Hematopoietic multipotent progenitor cell treated with erythropoietin and hydrocortisone succinate and interleukin-3 and kit ligand, for 15 days (in vitro differentiated cells): ENCODE measurements at regions not wholly inside any gene's neighbourhood (a gene's known extent, or its start where the extent isn't known, plus 50 kb on each side); places are given as distances from the start of the nearest gene placed in this dataset.

Experiments
- DNase-seq: peaks from one replicate; pipeline ENCODE4 v3.0.0-alpha.2; 2015; ENCODE audit warnings: low spot score

DNA sequence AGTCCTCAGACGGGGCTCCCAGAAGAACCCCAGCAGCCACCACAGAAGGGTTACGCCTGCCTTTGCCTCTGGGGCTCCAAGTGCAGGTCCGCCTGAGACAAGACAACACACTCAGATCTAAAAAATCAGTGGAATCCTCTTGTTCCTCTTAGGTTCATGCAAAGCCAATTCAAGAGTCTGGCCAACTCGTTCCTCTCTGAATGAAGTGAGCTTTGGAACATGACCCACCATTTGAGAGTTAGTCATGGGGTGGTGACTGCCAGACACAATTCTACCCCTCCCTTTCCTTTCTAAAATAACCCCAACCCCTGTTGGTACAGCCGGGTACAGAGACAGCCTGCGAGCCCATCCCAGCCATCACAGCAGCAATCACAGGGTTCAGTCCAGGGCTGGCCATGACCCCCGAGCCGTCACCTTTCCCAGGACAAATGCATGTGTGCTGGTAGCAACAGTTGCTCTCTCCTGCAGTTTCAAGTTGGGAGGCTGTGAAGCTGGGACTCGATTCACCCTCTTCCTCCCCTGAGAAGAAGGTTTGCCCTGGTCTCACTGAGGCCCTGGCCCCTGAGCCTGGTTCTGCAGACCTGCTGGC, 183.1 kb upstream of the SH3BP4 start:
- DNase-seq = no peak

DNA sequence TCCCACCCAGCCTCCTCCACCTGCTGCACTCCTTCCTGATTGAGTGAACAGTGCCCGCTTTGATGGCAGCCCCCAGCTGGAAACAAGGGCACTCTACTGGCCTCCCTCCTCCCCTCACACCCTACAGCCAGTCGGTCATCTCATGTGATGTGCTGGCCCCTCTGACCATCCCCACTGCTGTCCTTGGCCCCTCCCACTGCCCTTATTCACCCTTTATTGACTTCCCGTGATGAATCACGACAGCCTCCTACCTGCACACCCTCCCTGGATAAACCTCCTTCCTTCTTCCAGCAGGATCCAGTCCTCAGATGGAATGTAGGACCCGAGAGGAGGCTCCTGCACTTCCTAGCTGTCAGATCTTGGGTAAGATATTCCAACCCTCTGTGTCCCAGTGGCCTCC, 186.5 kb upstream of the SH3BP4 start:
- DNase-seq = no peak

DNA sequence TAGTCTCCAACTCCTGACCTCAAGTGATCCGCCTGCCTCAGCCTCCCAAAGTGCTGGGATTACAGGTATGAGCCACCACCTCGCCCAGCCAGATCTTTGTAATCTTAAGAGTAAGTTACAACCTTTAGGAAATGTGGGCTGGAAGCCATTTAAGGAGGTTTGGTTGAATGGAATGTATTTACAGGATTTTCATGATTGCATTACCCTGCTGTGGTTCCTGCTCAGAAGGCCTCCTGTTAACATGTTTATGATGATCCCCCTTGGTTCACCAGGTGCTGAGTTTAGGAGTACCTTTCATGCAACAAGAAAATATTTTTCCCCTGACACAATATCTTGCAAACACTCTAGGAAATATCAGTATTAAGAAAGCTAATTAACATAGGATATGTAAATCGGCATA, 187.4 kb upstream of the SH3BP4 start:
- DNase-seq = no peak

DNA sequence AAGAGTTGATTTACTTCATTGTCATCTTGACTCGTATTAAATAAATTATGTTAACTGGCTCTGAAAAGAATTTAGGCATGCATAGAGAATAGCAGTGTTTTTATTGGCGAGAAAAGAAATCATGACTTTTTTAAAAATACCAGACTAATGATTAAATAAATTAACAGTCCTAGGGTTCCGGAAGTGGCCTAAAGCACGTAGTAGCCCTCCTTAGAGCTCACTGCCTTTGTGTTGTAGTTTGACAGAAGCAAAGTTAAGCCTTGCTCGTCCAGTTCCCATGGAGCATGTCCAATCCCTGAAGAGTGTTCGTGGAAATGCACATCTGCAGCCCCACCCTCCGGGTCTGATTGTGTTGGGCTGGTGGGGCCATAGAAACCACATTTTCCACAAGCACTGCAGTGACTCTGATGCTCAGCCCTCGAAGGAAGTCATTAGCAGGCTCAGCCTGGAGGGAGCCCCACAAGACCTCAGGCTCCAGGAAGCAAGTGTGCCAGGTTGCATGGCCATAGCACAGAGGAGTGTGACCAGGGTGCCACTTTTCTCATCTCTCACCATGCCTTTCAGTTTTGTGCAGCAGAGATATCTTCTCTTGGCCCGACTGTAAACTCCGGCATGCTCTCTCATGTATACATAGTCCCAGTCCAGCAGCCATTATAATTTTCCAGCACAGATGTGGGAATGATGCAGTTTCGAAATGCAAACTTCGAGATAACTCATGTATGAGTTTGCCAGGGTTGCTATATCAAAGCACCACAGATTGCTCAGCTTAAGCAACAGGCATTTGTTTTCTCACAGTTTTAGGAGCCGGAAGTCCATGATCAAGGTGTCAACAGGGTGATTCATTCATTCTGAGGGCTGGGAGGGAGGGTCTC, 188.6 kb upstream of the SH3BP4 start:
- no peak for DNase-seq

DNA sequence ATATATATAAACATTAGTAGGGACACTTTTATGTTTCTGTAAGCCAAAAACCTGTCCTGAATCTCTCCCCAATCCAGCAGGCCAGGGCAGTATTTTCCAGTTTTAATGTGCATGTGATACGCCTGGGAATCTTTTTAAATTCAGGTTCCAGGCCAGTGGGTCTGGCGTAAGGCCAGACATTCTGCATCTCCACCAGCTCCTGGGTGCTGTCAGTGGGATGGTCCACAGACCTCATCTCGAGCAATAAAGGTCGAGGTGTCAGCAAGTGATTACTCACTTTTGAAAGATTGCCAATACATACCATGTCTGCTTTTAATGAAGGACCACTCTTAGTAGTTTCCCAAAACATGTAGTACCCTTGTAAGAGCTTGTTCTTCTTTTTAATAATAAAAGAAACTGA, 189.9 kb upstream of the SH3BP4 start:
- DNase-seq = no peak

DNA sequence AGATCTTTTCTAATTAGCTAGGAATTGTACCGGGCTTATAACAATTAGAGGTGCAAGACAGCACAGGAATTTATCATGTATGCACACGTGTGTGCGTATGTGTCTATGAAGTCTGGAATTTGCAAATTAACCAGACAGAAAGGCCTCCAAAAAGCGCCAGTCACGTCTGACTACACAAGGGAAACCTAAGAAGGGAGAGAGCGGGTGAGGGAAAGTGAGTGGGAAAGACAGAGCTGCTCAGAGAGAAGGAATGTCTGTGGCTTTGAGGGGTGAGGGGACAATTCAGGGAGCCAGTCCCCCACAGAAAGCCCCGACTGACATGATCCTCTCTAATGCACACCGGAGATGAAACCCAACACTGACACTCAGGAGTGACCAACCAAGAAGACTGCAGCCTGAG, 197.7 kb upstream of the SH3BP4 start:
- no peak for DNase-seq

DNA sequence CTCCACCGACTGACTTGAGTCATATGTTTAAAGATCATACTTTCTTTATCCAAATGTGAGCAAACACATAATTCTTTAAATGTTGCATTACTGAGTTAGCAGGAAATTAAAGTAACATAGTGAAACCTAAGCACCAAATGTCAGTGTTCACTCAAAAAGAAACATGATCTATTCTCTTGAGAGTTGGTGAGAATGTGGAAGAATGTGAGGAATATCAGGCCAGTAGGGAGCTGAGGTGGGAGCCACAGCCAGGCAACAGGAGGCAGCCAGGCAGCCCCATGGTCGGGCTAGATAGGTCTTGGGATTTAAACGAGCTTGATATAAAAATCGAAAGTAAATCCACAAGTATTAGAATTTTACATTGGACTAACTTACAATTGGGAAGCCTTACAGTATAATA, 198.1 kb upstream of the SH3BP4 start:
- DNase-seq = no peak

DNA sequence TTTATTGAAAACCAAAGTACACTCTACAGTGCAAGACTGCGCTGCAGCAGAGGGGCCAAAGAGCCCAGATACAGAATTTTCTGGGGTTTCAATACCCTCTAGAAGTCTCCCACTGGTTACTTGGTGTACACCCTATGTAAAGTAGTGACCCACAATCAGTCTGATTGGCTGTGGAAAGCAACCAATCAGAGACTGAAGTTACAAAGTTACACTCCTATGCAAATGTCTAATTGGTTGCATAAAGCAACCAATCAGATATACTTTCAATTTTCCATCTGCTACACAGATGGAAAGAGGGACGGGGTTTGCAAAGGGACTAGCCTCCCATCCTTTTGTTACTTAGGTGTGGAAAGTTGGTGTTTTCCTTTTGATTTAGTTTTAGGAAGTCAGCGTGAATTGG, 198.9 kb upstream of the SH3BP4 start:
- no peak for DNase-seq

DNA sequence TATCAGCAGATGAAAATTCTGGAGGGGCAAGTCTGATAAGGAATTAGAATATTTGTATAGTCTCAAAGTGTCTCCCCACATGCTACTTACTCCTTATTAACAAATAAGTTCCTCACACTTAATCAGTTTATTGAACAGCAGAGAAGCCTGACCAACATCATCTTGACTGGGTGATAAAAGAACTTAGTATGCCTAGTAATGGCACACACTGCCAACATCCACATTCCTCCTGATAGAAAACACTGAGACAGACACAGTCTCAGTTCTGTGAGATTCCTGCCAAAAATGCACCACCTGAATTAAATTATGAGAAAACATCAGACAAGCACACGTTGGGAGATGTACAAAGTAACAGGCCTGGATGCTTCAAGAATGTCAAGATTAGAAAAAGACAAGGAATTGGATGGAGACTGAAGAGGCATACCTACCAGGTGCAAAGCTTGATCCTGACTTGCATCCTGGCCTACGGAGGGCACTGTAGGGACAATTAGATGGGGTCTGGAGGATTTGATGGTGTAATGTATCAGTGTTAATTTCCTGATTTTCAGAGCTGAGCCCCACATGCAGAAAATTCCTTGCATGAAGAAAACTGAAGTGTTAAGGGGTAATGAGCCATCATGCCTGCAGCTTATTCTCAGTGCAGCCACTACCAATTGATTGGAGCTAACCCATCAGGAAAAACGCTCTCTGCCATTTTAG, 200.4 kb upstream of the SH3BP4 start:
- no peak for DNase-seq

DNA sequence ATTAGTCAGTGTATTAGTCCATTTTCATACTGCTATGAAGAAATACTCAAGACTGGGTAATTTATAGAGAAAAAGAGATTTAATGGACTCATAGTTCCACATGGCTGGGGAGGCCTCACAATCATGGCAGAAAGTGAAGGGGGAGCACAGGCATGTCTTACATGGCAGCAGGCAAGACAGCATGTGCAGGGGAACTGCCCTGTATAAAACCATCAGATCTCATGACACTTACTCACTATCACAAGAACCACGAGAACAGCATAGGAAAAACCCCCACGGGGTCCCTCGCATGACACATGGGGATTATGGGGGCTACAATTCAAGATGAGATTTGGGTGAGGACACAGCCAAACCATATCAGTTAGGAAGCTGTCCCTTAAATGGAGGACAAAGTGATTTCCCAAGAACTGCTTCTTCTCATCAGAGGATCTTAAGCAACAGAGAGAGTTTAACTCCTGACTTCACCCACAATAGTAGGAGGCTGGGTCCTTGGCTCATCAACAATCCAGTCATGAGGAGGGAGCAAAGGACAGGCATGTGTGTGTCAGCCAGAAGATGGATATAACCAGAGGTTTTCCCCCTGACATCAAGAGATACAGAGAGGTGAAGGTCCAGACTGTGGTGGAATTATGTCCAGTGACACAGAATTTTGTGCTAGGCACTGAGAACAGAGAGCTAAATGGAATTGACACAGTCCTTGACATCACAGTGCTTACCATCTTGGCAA, 203.8 kb upstream of the SH3BP4 start:
- no peak for DNase-seq

DNA sequence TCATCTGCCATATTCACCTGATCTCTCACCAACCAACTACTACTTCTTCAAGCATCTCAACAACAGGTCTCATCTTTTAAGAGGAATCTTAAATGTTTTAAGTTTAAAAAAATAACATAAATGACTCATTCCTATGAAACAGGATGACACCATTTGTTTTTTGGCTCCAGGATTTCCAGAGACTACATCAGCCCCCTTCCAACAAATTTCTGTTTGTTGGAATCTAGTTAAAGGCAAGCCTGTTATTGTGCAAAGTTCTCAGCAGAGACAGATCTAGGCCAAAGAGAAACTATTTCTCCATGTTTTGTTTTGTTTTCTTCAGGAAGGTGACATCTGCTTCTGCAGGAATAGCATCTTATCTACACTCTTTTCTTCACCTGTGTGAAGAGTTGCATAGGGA, 204.8 kb upstream of the SH3BP4 start:
- no peak for DNase-seq

DNA sequence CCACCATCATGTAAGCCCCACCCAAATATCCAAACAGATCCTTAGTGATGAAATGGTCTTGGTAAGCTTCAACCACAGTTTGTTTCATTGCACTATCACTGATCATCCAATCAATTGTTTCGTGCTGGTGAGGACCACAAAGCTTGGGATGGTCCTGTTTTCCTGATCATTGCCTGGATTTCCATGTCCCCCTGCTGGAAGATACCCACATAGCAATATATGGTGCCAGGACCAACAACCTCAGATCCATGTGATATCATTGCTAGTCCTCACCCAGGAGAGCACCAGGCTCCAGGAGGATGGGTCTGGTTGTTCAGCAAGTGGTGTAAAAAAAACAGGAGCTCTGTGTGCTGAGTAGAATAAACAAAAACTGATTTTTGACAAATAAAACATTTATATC, 206.5 kb upstream of the SH3BP4 start:
- DNase-seq = no peak

DNA sequence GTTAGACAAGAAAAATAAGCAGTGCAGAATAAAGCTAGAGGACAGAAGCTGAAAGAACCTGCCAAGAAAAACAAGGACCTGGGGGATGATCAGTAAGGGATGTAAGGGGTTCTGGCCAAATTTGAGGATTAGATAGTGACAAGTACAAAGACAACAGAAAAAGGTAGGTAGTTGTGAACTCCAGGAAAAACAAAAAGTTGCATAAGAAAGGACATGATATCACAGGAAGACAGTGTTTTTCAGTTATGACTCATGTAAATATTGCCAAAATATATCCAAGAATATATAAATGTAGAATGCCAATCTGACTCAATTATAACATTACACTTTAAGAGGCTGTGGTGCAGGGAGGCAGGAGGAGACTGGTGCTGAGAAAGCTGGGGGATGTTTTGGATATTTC, 209.8 kb upstream of the SH3BP4 start:
- DNase-seq = no peak

DNA sequence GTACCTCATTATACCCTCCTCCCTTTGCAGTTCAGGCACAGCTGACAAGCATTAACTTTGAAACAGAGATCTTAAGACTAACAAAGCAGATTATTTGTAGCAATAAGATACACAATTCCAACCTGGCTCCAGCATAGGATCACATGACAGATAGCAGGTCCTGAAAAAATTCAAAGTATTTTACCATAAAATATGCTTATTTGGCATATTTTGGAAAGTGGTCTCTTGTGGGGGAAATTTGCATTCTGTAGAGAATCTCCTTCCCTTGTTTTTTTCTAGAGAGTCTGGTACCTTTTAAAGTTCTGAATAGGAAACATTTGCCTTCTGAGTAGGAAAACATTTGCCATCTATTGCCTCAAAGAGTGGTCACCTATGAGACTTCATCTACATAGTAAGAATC, 212.8 kb upstream of the SH3BP4 start:
- no peak for DNase-seq

DNA sequence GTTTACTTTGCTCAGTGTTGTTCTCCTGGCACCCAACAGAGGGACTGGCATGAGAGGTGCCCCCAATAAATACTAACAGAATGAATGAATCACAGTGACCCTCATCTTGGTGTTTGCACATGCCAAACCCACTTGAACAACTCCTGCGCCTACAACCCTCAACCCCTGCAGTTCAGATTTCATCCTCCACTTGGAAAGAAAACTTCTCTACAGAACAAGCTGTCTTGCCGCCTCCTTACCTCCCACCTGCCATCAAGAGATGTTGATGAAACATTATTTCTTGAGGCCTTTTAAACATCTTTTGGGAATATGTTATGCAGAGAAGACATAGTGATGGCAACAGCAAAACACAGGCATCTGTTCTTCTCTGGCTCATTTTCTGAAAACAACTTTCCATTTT, 216.0 kb upstream of the SH3BP4 start:
- no peak for DNase-seq

DNA sequence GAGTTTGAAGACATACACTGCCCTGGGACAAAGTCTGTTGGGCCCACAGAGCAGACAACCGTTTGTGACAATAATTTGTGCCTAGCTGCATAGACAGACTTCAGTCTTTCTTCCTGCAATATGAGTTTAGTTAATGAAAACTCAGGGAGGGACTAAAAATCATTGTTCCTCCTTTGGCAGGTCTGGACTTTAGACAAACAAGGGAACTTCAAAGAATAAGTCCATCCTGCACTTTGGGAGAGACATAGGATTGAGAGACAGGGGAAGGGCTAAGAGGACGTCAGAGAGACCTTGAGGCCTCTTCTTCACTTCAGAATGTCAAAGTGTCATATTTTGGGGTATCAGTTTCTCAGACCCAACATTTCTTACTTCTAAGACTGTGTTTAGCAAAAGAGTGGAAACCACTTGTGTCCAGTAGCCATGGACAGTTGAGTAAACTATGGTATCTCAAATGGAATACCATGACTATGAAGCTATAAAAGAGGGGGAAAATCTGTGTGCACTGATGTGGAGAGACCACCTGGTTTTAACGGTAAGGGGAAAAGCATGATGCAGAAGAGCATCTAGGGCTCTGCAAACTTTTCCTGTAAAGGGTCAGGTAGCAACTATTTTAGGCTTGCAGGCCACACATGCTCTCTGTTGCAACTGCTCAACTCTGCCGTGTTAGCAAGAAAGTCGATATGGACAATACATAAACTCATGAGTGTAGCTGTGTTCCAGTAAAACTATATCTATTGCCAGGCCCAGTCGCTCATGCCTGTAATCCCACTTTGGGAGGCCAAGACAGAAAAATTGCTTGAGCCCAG, 217.8 kb upstream of the SH3BP4 start:
- DNase-seq = no peak

DNA sequence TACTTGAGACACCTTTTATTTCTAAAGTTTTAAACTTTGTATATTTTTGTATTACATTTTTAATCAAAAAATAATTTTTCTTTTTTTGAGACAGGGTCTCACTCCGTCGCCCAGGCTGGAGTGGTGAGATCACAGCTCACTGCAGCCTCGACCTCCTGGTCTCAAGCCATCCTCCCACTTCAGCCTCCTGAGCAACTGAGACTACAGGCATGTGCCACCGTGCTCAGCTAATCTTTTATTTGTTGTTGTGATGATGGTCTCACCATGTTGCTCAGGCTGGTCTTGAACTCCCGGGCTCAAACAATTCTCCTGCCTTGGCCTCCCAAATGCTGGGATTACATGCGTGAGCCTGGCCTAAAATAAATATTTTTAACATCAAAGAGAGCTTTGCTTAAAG, 218.7 kb upstream of the SH3BP4 start:
- DNase-seq = no peak

DNA sequence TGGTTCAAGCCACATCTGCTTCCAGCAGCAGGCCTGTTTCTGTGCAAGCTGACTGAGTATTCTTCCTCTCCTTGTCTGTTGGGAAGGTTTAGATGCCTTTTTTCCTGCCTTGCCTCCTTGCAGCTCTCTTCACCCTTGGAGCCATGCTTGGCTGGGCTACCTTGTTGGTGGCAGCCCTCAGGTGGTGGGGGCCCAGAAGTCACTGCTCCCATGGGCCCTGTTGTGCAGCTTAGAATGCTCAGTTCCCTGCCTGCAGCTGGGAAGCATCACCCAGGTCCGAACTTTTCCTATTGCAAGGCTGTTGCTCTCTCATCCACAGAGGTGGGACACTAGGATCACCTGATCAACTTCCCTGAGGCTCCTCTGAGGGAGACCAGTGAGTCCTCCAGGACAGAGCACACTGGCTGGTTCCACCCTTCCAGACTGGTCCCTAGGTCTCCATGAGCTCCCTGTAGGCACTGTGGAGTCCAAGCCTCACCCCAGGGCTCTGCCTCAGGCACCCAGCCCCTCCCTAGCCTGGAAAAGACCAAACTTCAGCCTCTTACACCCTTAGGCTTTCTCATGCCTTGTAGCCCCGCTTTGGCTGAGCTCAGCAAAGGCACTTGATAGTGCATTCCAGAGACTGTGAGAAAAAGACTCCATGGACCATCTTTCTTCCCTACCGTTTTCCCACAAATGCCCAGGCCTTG, 219.3 kb upstream of the SH3BP4 start:
- no peak for DNase-seq

DNA sequence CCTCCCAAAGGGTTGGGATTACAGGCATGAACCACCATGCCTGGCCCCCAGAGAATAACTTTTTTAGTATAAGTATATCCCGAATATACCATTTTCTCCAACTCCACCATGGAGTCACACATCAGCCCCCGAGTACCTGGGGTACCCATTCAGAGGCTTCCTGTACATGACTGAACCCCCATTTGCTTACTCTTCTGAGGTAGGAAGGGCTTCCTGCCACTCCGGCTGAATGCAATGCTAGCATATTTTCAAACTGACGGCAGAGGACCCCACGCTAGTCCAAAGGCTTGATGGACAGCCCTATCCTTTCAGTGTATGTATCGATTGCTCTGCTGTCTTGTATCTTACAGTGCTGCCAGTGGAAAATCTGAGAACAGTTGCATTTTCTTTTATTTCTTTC, 220.6 kb upstream of the SH3BP4 start:
- no peak for DNase-seq

DNA sequence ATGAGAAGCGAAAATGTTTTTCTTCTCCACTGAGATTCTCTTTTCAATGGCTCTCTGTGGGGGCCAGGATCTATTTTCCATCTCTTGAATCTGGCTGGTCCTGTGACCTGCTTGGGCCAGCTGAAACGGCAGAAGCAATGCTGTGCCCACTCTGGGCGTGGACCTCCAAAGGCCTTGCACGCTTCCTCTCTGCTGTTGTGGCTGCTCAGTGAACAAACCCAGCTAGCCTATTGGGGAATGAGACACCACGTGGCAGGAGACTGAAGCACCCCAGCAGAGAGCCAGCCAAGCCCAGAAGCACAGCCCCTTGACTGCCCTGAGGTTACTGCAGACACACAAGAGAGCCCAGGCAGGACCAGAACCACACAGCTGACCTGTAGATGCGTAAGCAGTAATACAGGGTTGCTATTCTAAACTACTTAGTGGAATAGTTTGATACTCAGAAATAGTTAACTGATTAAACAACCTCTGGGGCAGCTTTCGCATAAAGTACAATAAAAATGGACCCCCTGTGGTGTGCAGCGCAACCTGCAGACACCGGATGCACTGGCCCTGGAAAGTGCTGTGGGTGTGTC, 221.7 kb upstream of the SH3BP4 start:
- no peak for DNase-seq
